DMS 273 (cell line): ENCODE measurements at regions not wholly inside any gene's neighbourhood (a gene's known extent, or its start where the extent isn't known, plus 50 kb on each side); places are given as distances from the start of the nearest gene placed in this dataset.
"Not testable (repeated sequence)": the region's sequence is repeated elsewhere in the genome, so short reads cannot be mapped to it uniquely, and the experiment has no call there.

Experiments used
- DNase-seq: peaks from one replicate; lab custom pipeline; 2025; ENCODE audit not compliant: unreplicated experiment; lab: John Stamatoyannopoulos, UW

DNA sequence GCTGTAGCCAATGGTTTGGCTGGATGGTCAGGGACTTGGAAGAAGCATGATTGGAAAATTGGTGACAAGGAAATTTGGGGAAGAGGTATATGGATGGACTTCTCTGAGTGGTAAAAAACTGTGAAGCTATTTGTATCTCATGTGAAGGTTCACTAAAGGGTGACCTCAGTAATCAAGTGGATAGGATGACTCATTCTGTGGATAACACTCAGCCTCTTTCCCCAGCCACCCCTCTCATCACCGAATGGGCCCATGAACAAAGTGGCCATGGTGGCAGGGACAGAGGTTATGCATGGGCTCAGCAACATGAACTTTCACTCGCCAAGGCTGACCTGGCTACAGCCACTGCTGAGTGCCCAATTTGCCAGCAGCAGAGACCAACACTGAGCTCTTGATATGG lies 127.3 kb upstream of the ZC3H12C start:
- DNase-seq, result not testable (repeated sequence)

GRCh38 chr11:109967136-109967535 lies 126.1 kb upstream of the ZC3H12C start:
- DNase-seq, result not testable (repeated sequence)

- no peak for DNase-seq
Observed at GRCh38 chr11:109968299-109968698, 124.9 kb upstream of the ZC3H12C start.

DNA sequence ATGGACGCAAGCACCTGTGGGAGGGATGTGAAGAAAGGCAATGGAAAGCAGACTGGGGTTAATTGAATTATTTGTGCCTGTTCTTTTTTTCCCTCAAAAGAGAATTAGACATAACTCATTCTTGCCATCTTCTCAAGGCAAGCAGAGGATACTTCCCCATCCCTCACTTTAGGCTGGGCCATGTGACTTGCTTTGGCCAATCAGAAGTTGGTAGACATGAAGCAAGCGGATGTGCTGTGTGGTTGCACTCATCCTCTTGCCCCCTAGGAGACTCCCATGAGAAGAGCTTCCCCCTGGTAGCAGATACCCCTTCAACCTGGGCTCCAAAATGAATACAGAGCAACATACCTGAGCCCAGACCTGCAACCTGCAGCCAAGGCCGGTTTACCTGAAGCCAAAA lies 124.4 kb upstream of the ZC3H12C start:
- no peak for DNase-seq

DNA sequence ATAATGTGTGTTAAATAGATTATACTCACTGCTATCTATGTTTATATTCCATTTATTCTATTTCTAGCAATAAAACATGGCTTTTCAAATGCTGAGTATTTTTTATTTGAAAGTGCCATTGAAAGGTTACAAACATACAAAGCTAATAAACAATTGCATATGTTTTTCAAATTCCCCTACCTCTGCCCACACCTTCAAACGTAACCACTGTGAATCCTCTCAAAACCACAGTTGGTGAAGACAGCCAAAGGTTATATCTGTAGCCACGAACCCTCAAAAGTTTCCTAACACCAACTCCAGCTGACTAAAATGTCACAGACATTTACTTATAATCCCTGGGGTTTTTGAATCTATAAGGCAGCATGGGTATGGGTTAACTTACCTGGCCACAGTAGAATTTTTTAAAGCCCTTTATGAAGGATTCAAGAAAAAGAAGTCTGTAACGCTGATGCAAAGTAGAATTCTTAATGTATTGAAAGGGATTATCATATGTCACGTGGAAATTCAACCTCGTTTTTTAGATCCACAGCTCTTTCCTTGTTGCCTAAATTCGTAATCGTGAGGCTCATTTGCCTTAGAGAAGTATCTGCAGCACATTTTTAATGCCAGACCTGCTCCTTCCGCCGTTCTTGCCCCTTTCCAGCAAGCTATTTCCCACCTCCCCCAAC lies 122.5 kb upstream of the ZC3H12C start:
- no peak for DNase-seq

- DNase-seq, result peak; percentile 2
Observed at GRCh38 chr11:109971184-109971523, 122.0 kb upstream of the ZC3H12C start.

GRCh38 chr11:109972181-109972715 lies 120.9 kb upstream of the ZC3H12C start:
- DNase-seq, result no peak

DNA sequence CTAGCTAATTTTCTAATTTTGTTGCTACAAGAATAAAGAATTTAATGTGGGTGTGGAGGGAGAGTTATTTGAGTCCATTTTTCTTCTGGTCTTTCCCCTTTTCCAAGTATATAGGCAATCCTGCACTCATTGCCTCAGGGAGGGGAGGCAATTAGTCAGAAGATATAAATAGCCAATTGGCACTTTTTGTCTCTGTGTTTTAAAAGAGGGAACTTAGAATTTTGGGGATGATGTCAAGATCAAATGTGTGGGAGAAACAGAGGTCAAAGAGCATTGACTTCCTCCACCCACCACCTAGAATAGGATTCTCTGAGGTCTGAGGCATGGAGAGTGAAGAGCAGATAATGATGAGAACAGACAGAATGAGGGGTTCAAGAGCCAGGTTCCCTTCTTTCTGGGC lies 120.3 kb upstream of the ZC3H12C start:
- DNase-seq, result no peak

- peak; percentile 42 for DNase-seq
Observed at GRCh38 chr11:109973486-109973885, 119.7 kb upstream of the ZC3H12C start.

DNA sequence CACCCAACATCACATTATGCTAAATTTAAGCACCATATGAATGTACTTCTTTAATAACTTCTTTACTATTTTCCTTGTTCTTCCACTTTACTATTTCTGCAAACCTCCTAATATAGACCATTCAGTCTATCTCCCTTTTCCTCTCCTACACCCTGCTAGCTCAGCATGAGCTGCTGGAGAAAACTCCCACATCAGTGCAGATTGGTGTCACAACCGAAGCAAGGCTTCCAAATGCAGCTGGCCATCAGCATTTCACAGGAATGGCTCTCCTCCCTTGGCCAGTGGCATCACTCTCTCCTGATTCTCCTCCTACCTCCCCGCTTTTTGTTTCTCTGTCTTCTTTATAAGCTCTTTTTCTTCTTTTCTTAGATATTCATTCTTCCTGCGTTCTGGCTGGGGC lies 118.7 kb upstream of the ZC3H12C start:
- DNase-seq, result no peak

GRCh38 chr11:109978895-109979294 lies 114.3 kb upstream of the ZC3H12C start:
- DNase-seq, result no peak

DNA sequence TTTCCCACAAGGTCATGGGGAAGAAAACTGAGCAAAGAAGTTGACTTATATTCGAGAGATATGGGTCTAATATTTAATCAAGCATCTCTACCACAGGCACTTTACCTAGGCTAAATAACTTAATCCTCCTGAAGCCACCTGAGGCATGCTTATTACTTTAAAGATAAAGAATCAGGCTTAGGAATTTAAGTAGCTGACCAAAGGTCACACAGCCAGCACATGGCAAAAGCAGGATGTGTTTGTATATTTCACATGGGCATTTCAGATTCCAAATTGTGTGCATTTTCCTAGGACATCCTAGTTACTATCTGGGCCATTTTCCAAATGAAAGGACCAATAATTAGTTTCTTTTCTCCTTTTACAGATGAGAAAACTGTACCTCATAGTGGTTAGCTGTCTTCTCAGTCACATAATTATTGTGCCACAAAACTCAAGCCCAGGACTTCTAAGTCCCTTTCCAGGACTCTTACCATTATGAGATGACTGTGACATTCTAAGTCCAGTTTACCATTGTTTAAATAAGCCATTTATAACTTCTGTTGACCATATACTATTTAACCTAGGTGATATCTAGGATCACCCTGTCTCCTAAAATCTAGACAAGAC lies 112.1 kb upstream of the ZC3H12C start:
- no peak for DNase-seq

DNA sequence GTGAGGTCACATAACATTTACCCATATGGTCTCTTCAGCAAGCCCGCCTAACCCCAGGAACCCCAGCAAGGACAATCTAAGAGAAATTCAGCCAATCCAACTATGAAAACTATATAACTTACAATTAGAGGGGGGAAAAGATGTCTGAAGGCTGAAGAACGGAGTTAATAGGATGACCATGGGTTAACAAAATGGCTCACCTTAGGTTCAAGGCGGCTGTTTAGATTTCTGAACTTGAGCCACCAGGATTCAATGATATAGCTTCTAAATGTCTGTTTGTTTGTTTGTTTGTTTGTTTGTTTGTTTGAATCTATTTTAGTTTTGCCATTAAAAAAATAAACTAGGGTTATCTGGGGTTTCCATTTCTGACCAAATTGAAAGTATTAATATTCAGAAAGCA lies 109.8 kb upstream of the ZC3H12C start:
- no peak for DNase-seq

DNA sequence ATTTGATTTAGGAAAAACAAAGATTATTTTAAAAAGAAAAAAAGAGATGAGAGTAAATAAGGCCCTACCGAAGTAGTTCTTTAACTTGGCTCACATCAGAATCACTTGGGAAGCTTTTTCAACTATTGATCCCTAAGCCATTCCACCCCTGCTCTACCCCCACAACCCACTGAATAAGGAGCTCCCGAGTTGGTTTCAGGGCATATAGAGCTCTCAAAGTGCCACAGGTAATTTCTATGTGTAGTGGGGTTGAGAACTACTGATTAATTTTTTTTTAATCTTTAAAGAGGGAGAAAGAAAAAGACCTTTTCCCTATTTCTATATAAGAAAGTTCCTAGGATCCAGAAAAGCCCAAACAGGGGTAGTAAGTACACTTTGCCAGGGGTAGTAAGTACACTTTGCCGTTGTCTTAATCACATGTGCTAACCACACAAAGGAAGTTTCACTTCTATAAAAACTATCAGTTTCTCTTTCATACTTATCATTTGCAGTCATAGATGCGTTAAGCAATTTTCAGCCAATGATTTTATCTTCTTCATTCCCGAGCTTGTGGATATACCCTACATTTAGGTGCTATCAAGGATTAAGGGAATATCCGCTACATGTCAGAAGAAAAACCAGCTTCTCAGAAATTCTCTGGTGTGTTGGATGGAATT lies 108.4 kb upstream of the ZC3H12C start:
- DNase-seq, result no peak

- DNase-seq, result peak; percentile 4
Observed at GRCh38 chr11:109986488-109986887, 106.7 kb upstream of the ZC3H12C start.

DNA sequence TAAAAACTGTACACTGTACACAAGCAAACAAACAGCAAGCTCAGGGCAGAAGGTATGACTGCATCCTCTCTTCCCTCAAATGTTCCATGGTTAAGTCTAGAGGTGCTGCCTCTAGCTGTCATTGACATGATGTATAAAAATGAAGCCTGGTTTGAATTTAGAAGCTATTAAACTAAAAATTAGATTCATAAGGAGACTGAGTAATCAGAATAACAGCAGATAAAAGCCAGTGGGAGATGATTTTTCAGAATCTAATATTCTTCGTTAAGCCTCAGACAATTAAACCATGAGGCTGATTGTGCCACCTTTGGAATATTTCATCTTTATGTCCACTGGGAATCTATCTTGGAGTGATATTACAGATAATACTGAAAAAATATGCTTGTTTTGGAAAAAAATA lies 101.4 kb upstream of the ZC3H12C start:
- no peak for DNase-seq

DNA sequence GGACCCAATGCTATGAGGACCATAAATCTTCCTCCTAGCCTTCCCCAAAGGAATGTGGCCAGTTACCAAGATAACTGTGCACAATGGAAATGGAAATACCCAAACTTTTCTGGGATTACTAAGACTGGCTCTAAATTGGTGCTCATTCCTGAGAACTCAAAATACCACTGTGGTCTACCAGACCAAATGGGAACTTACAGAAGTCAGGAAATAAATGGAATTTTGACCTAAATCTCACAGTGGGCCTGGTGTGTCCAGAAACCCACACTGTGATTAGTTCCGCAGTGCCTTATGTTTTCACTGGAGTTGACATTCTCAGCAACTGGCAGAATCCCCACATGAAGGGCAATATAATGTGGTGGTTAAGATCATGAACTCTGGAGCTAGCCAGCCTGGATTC lies 99.4 kb upstream of the ZC3H12C start:
- DNase-seq, result no peak

- DNase-seq, result no peak
Observed at GRCh38 chr11:109994907-109995306, 98.3 kb upstream of the ZC3H12C start.

- no peak for DNase-seq
Observed at GRCh38 chr11:109996060-109996459, 97.1 kb upstream of the ZC3H12C start.

- no peak for DNase-seq
Observed at GRCh38 chr11:109998921-109999320, 94.3 kb upstream of the ZC3H12C start.

DNA sequence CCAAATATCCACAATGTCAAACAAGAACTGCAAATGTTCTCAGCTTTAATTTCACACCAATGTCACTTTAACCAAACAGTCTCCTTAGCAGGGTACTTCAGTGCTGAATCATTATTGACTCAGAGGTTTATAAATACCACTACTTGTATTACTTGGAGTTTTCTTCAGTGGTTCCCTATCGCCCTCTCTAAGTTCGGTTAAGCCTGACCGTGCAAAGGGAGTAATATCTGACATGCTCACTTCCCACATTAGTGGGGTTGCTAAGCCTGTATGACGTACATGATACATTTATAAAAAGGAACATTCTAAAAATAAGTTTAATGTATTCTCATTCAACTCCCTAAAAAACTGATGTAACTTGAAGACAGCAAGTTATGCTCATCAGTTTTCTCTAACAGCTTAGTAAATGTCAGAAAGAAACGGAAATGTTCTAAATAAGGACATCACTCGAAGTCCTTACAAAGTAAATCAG lies 93.1 kb upstream of the ZC3H12C start:
- DNase-seq, result no peak

DNA sequence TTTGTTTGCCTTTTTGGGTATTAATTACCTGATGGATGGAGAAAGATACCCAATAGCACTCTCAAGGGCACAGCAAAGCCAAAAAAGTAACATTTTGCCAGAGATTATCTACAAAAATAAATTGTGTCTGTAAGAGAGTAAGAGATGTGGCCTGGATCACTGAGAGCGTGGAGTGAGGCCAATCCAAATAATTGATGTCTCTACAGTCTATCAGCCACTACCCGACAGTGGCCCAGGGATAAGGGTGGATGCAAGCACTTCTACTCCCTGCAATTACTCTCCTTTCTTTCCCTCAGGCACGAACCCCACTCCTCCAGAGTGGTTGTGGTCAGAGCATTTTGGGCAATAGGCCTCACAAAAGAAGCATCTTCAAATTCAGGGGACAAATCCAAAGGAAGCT lies 92.3 kb upstream of the ZC3H12C start:
- no peak for DNase-seq
